WTC11 (cell line): ENCODE measurements at regions not wholly inside any gene's neighbourhood (a gene's known extent, or its start where the extent isn't known, plus 50 kb on each side); places are given as distances from the start of the nearest gene placed in this dataset.

Experiments
- ATAC-seq: fragments of 200-7000 bp; cut with Tn5 transposase; 2 replicates; pipeline ENCODE4 v1.10.0; 2021; ENCODE audit warnings: mild to moderate bottlenecking, moderate library complexity
- CTCF ChIA-PET: fragments of 300-600 bp; sonication (Branson Sonifier 250); formaldehyde crosslinking; loops from one replicate; lab custom pipeline; 2021; ENCODE audit warnings: antibody characterized with exemption; lab: Charles Lee
- POLR2A ChIA-PET: fragments of 350-600 bp; sonication (Branson Sonifier 250); formaldehyde crosslinking; loops from one replicate; lab custom pipeline; 2021; ENCODE audit warnings: antibody characterized with exemption; lab: Charles Lee
- DNase-seq: peaks from one replicate; pipeline ENCODE4 v3.0.0; 2021; ENCODE audit warnings: low spot score
- H3K27ac Mint-ChIP-seq: 2 replicates; pipeline ENCODE4 v1.8.0; 2021; ENCODE audit warnings: mixed read lengths
- H3K27me3 Mint-ChIP-seq: 2 replicates; pipeline ENCODE4 v1.8.0; 2021; ENCODE audit warnings: low read depth, mild to moderate bottlenecking, moderate library complexity, mixed read lengths
- H3K36me3 Mint-ChIP-seq: 2 replicates; pipeline ENCODE4 v1.8.0; 2021; ENCODE audit warnings: mixed read lengths
- H3K4me1 Mint-ChIP-seq: 2 replicates; pipeline ENCODE4 v1.8.0; 2022; ENCODE audit warnings: mixed read lengths
- H3K4me3 Mint-ChIP-seq: 2 replicates; pipeline ENCODE4 v1.8.0; 2021; ENCODE audit warnings: mild to moderate bottlenecking, moderate library complexity, mixed read lengths
- H3K9me3 Mint-ChIP-seq: 2 replicates; pipeline ENCODE4 v1.8.0; 2021; ENCODE audit warnings: mixed read lengths
- AR ChIP-seq: fragments of 250-450 bp; sonication (Bioruptor Pico); IDR thresholded peaks from 2 replicates; pipeline ENCODE4 v1.9.0; 2021; ENCODE audit warnings: mild to moderate bottlenecking
- ARID4B ChIP-seq: sonication (generic); formaldehyde crosslinking; IDR thresholded peaks from 2 replicates; pipeline ENCODE4 v1.8.0; 2023; ENCODE audit warnings: missing genetic modification reagents, mild to moderate bottlenecking, borderline replicate concordance
- ATF1 ChIP-seq: sonication (generic); formaldehyde crosslinking; IDR thresholded peaks from 2 replicates; pipeline ENCODE4 v1.8.1; 2023; ENCODE audit warnings: mild to moderate bottlenecking, moderate library complexity, missing genetic modification reagents
- ATF3 ChIP-seq: sonication (generic); formaldehyde crosslinking; conservative IDR thresholded peaks from 2 replicates; pipeline ENCODE4 v1.8.1; 2022; ENCODE audit warnings: mild to moderate bottlenecking, missing genetic modification reagents
- CBFB ChIP-seq: sonication (generic); formaldehyde crosslinking; IDR thresholded peaks from 2 replicates; pipeline ENCODE4 v1.8.1; 2022; ENCODE audit warnings: mild to moderate bottlenecking, low read depth, missing genetic modification reagents
- CREM ChIP-seq: sonication (generic); formaldehyde crosslinking; IDR thresholded peaks from 2 replicates; pipeline ENCODE4 v1.8.1; 2022; ENCODE audit warnings: mild to moderate bottlenecking, missing genetic modification reagents, moderate library complexity
- E2F4 ChIP-seq: sonication (generic); formaldehyde crosslinking; IDR thresholded peaks from 2 replicates; pipeline ENCODE4 v1.8.1; 2022; ENCODE audit warnings: low read depth, mild to moderate bottlenecking, moderate library complexity, missing genetic modification reagents, borderline replicate concordance
- ERG ChIP-seq: fragments of 250-450 bp; sonication (Bioruptor Pico); IDR thresholded peaks from 2 replicates; pipeline ENCODE4 v1.8.0; 2021; ENCODE audit warnings: mild to moderate bottlenecking
- GABPB1 ChIP-seq: sonication (generic); formaldehyde crosslinking; IDR thresholded peaks from 2 replicates; pipeline ENCODE4 v1.8.1; 2023; ENCODE audit warnings: mild to moderate bottlenecking, missing genetic modification reagents
- HMGA2 ChIP-seq: fragments of 250-450 bp; sonication (Bioruptor Pico); IDR thresholded peaks from 2 replicates; pipeline ENCODE4 v1.4.0; 2021; ENCODE audit warnings: mild to moderate bottlenecking, moderate library complexity
- JUN ChIP-seq: sonication (generic); formaldehyde crosslinking; IDR thresholded peaks from 2 replicates; pipeline ENCODE4 v1.8.0; 2023; ENCODE audit warnings: mild to moderate bottlenecking, missing genetic modification reagents
- MAX ChIP-seq: sonication (generic); formaldehyde crosslinking; IDR thresholded peaks from 2 replicates; pipeline ENCODE4 v1.8.0; 2022; ENCODE audit warnings: mild to moderate bottlenecking, missing genetic modification reagents
- NFATC4 ChIP-seq: fragments of 250-450 bp; sonication (Bioruptor Pico); IDR thresholded peaks from 2 replicates; pipeline ENCODE4 v1.9.0; 2021; ENCODE audit warnings: mild to moderate bottlenecking
- NFYB ChIP-seq: sonication (generic); formaldehyde crosslinking; conservative IDR thresholded peaks from 2 replicates; pipeline ENCODE4 v1.8.0; 2022; ENCODE audit warnings: low read depth, missing genetic modification reagents
- PREB ChIP-seq: sonication (generic); formaldehyde crosslinking; IDR thresholded peaks from 2 replicates; pipeline ENCODE4 v1.8.1; 2022; ENCODE audit warnings: mild to moderate bottlenecking, missing genetic modification reagents, moderate library complexity, borderline replicate concordance
- PRRX2 ChIP-seq: fragments of 250-450 bp; sonication (Bioruptor Pico); IDR thresholded peaks from 2 replicates; pipeline ENCODE4 v1.8.0; 2021; ENCODE audit warnings: mild to moderate bottlenecking
- RELA ChIP-seq: sonication (generic); formaldehyde crosslinking; IDR thresholded peaks from 2 replicates; pipeline ENCODE4 v1.8.1; 2022; ENCODE audit warnings: missing genetic modification reagents, mild to moderate bottlenecking, borderline replicate concordance
- SMAD3 ChIP-seq: sonication (generic); formaldehyde crosslinking; IDR thresholded peaks from 2 replicates; pipeline ENCODE4 v1.8.0; 2022; ENCODE audit warnings: missing genetic modification reagents, mild to moderate bottlenecking, borderline replicate concordance
- TCF7 ChIP-seq: sonication (generic); formaldehyde crosslinking; IDR thresholded peaks from 2 replicates; pipeline ENCODE4 v1.8.0; 2022; ENCODE audit warnings: mild to moderate bottlenecking, low read depth, missing genetic modification reagents, moderate library complexity
- ZMAT4 ChIP-seq: fragments of 250-450 bp; sonication (Bioruptor Pico); IDR thresholded peaks from 2 replicates; pipeline ENCODE4 v1.9.0; 2021; ENCODE audit warnings: mild to moderate bottlenecking
- ZNF317 ChIP-seq: sonication (generic); formaldehyde crosslinking; IDR thresholded peaks from 2 replicates; pipeline ENCODE4 v1.8.1; 2023; ENCODE audit warnings: low read depth, mild to moderate bottlenecking, moderate library complexity, missing genetic modification reagents, borderline replicate concordance

- no peak for TF ChIP-seq JUN
These were observed 255.4 kb upstream of the DAB2 start (continued) for GRCh38 chr5:39680213-39680612.

- no peak for TF ChIP-seq ATF3
- no peak for TF ChIP-seq ERG (CRISPR knock-in tag)
- no peak for TF ChIP-seq CREM
- no peak for TF ChIP-seq CBFB (CRISPR knock-in tag)
- no peak for TF ChIP-seq PRRX2 (CRISPR knock-in tag)
- TF ChIP-seq MAX (CRISPR knock-in tag) = no peak
- TF ChIP-seq E2F4 (CRISPR knock-in tag) = no peak
- no peak for TF ChIP-seq ZMAT4
- TF ChIP-seq HMGA2 (CRISPR knock-in tag) = no peak
- no peak for TF ChIP-seq ARID4B (CRISPR knock-in tag)
- TF ChIP-seq GABPB1 = no peak
- H3K36me3 Mint-ChIP-seq = no peaks in the 10 kb centered on the region
- no peak overlapping the region for H3K27ac Mint-ChIP-seq
- DNase-seq (no peak), ATAC-seq (no peak)
- CTCF ChIA-PET = interaction anchor here (0.7 kb wide), 1 partner anchor 136 kb away, joined by 3 read pairs; no protein-coding TSS in a partner anchor
- no peaks in the 10 kb centered on the region for H3K27me3 Mint-ChIP-seq
- H3K9me3 Mint-ChIP-seq = peaks cover 7% of the 10 kb centered on the region
- no peak overlapping the region for H3K4me3 Mint-ChIP-seq
- H3K4me1 Mint-ChIP-seq = peaks cover 9% of the 10 kb centered on the region
- POLR2A ChIA-PET = no interaction called here
These were observed 253.8 kb upstream of the DAB2 start for GRCh38 chr5:39678534-39678933.

- TF ChIP-seq PREB (CRISPR knock-in tag) (no peak), ATF1 (CRISPR knock-in tag) (no peak), AR (CRISPR knock-in tag) (no peak), SMAD3 (CRISPR knock-in tag) (no peak), ZNF317 (CRISPR knock-in tag) (no peak), RELA (CRISPR knock-in tag) (no peak), E2F4 (CRISPR knock-in tag) (no peak), NFYB (CRISPR knock-in tag) (no peak), NFATC4 (CRISPR knock-in tag) (no peak), JUN (no peak), TCF7 (CRISPR knock-in tag) (no peak)
- ATAC-seq (no peak), DNase-seq (no peak)
- Mint-ChIP-seq H3K4me1 (peaks cover 14% of the 10 kb centered on the region), H3K4me3 (no peak overlapping the region), H3K36me3 (no peaks in the 10 kb centered on the region), H3K27ac (no peak overlapping the region), H3K9me3 (peaks cover 4% of the 10 kb centered on the region), H3K27me3 (no peaks in the 10 kb centered on the region)
- ChIA-PET CTCF (no interaction called here), POLR2A (no interaction called here)
These were observed 250.9 kb upstream of the DAB2 start for GRCh38 chr5:39675676-39676075.
